Osteoblast (primary cell): ENCODE measurements at regions not wholly inside any gene's neighbourhood (a gene's known extent, or its start where the extent isn't known, plus 50 kb on each side); places are given as distances from the start of the nearest gene placed in this dataset.

Source experiments
- DNase-seq: peaks from one replicate; pipeline ENCODE4 v3.0.0; 2011; ENCODE audit warnings: low spot score, mixed read lengths; ENCODE audit not compliant: insufficient read length; ENCODE audit errors: missing footprints
- H2AFZ ChIP-seq: 2 replicates; pipeline ENCODE4 v1.6.0; 2011; ENCODE audit warnings: mild to moderate bottlenecking, low read length
- H3K27ac ChIP-seq: 2 replicates; pipeline ENCODE4 v1.5.1; 2011; ENCODE audit warnings: mild to moderate bottlenecking, low read depth, low read length, moderate library complexity
- H3K27me3 ChIP-seq: 2 replicates; pipeline ENCODE4 v1.6.0; 2012; ENCODE audit warnings: mild to moderate bottlenecking, control low read depth, inconsistent platforms, low read length, moderate library complexity; ENCODE audit not compliant: insufficient read depth
- H3K36me3 ChIP-seq: 2 replicates; pipeline ENCODE4 v1.5.1; 2011; ENCODE audit warnings: mild to moderate bottlenecking, low read length, control low read depth, moderate library complexity; ENCODE audit not compliant: insufficient read depth
- H3K4me1 ChIP-seq: 2 replicates; pipeline ENCODE4 v1.5.1; 2011; ENCODE audit warnings: mild to moderate bottlenecking, low read length, control low read depth, moderate library complexity; ENCODE audit not compliant: insufficient read depth
- H3K4me2 ChIP-seq: 2 replicates; pipeline ENCODE4 v1.6.0; 2011; ENCODE audit warnings: mild to moderate bottlenecking, low read length; ENCODE audit not compliant: insufficient read depth
- H3K4me3 ChIP-seq: fragments of 200-600 bp; sonication (generic); 3 replicates; pipeline ENCODE4 v1.5.1; 2012; ENCODE audit warnings: mild to moderate bottlenecking, low read length, inconsistent platforms; ENCODE audit not compliant: insufficient read depth
- H3K79me2 ChIP-seq: 2 replicates; pipeline ENCODE4 v1.6.0; 2012; ENCODE audit warnings: mild to moderate bottlenecking, low read length, control low read depth, inconsistent platforms; ENCODE audit not compliant: insufficient read depth
- H3K9me3 ChIP-seq: 2 replicates; pipeline ENCODE4 v1.5.1; 2011; ENCODE audit warnings: low read depth, low read length, control low read depth
- H4K20me1 ChIP-seq: 2 replicates; pipeline ENCODE4 v1.6.0; 2012; ENCODE audit warnings: mild to moderate bottlenecking, low read length, control low read depth; ENCODE audit not compliant: insufficient read depth
- TF ChIP-seq, protein P1 (sequence below): IDR thresholded peaks from 2 replicates; pipeline ENCODE4 v1.5.1; 2011; ENCODE audit warnings: mild to moderate bottlenecking, low read depth, low read length, moderate library complexity; ENCODE audit errors: extremely low read depth

- no peak for DNase-seq
- Histone ChIP-seq H3K4me1 (no peaks in the 10 kb centered on the region), H3K27me3 (no peaks in the 10 kb centered on the region), H3K4me2 (no peak overlapping the region), H2AFZ (no peak overlapping the region), H3K36me3 (no peaks in the 10 kb centered on the region), H3K9me3 (no peaks in the 10 kb centered on the region), H3K27ac (no peak overlapping the region), H3K4me3 (no peak overlapping the region), H3K79me2 (no peaks in the 10 kb centered on the region), H4K20me1 (no peaks in the 10 kb centered on the region)
- TF ChIP-seq, protein P1, sequence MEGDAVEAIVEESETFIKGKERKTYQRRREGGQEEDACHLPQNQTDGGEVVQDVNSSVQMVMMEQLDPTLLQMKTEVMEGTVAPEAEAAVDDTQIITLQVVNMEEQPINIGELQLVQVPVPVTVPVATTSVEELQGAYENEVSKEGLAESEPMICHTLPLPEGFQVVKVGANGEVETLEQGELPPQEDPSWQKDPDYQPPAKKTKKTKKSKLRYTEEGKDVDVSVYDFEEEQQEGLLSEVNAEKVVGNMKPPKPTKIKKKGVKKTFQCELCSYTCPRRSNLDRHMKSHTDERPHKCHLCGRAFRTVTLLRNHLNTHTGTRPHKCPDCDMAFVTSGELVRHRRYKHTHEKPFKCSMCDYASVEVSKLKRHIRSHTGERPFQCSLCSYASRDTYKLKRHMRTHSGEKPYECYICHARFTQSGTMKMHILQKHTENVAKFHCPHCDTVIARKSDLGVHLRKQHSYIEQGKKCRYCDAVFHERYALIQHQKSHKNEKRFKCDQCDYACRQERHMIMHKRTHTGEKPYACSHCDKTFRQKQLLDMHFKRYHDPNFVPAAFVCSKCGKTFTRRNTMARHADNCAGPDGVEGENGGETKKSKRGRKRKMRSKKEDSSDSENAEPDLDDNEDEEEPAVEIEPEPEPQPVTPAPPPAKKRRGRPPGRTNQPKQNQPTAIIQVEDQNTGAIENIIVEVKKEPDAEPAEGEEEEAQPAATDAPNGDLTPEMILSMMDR: no peak
These were observed 72.1 kb upstream of the GULP1 start for GRCh38 chr2:188219541-188219940.

DNA sequence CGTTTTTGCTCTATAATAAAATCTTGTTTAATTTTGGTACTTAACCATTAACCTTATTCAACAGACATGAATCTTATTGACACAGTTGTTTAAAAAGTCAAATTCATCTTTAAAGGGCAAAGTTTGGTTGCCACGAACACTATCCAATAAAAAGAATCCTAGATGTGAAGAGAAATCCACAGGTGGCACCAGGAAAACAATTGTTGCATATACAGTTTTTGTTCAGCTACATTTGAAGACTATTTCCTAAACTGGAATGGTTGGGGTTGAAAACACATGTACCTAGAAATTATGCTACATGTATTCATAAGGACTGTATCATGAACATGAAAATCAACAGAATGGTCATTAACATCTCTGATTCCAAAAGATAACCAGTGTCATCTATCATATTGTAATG lies 71.1 kb upstream of the GULP1 start:
- Histone ChIP-seq H4K20me1 (no peaks in the 10 kb centered on the region), H2AFZ (no peak overlapping the region), H3K4me1 (no peaks in the 10 kb centered on the region), H3K36me3 (no peaks in the 10 kb centered on the region), H3K4me3 (no peak overlapping the region), H3K27ac (no peak overlapping the region), H3K9me3 (no peaks in the 10 kb centered on the region), H3K27me3 (no peaks in the 10 kb centered on the region), H3K79me2 (no peaks in the 10 kb centered on the region), H3K4me2 (no peak overlapping the region)
- no peak for DNase-seq
- TF ChIP-seq, protein P1: no peak

DNA sequence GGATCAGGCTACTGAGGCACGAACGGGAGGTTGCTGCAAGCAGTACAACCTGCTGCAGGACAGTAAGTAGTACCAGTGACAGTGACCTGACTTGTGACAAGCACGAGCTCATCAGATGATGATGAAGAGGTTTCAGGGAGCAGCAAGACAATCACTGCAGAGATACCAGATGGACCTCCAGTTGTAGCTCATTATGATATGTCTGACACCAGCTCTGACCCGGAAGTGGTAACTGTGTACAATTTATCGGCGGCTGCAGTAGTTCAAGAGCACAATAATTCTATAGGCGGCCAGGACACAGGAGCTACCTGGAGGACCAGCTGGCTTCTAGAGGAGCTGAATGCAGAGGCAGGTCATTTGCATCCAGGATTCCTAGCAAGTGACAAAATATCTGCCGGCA lies 64.0 kb upstream of the GULP1 start:
- Histone ChIP-seq H4K20me1 (no peaks in the 10 kb centered on the region), H3K4me2 (no peak overlapping the region), H3K36me3 (no peaks in the 10 kb centered on the region), H3K4me1 (no peaks in the 10 kb centered on the region), H3K9me3 (no peaks in the 10 kb centered on the region), H3K79me2 (no peaks in the 10 kb centered on the region), H3K27ac (no peak overlapping the region), H3K4me3 (no peak overlapping the region), H3K27me3 (no peaks in the 10 kb centered on the region), H2AFZ (no peak overlapping the region)
- no peak for DNase-seq
- TF ChIP-seq, protein P1: no peak

DNA sequence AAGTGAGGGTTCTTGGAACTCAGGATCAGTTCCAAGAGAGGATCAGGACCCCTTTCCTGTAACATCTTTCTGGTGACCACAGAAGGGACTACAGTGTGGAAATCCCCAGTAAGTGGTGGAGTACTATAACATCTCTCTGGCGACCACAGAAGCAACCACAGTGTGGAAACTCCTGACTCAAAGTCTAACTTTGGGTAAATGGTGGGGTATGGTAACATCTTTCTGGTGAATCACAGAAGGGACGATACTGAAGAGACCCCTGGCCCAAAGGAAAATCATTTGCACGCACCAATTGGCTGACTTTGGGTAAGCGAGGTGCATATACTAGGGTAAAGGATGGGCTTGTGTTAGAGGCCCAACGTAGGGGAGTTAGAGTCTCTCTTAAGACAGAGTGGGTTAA lies 56.3 kb upstream of the GULP1 start:
- H3K4me3 ChIP-seq: no peak overlapping the region
- H4K20me1 ChIP-seq: no peaks in the 10 kb centered on the region
- no peak overlapping the region for H3K4me2 ChIP-seq
- H3K4me1 ChIP-seq: no peaks in the 10 kb centered on the region
- H2AFZ ChIP-seq: no peak overlapping the region
- no peaks in the 10 kb centered on the region for H3K36me3 ChIP-seq
- no peak for DNase-seq
- H3K9me3 ChIP-seq: no peaks in the 10 kb centered on the region
- TF ChIP-seq, protein P1: no peak
- H3K27ac ChIP-seq: no peak overlapping the region
- no peaks in the 10 kb centered on the region for H3K79me2 ChIP-seq
- H3K27me3 ChIP-seq: no peaks in the 10 kb centered on the region
